ENCODE measurements at regions not wholly inside any gene's neighbourhood (a gene's known extent, or its start where the extent isn't known, plus 50 kb on each side); places are given as distances from the start of the nearest gene placed in this dataset.
"Not testable (repeated sequence)": the region's sequence is repeated elsewhere in the genome, so short reads cannot be mapped to it uniquely, and the experiment has no call there.

- DNase-seq (ENCODE audit: low spot score) = no peak
Observed at GRCh38 chr13:33662392-33662791, 155.6 kb upstream of the RFC3 start.

- no peak for DNase-seq (ENCODE audit: low spot score)
Observed at GRCh38 chr13:33665626-33666175, 152.2 kb upstream of the RFC3 start.

GRCh38 chr13:33671560-33671959, 146.4 kb upstream of the RFC3 start:
- DNase-seq (ENCODE audit: low spot score) = no peak

- DNase-seq (ENCODE audit: low spot score) = not testable (repeated sequence)
Observed at GRCh38 chr13:33672022-33672421, 145.9 kb upstream of the RFC3 start.

- DNase-seq (ENCODE audit: low spot score) = peak; percentile 63
Observed at GRCh38 chr13:33676045-33676989, 141.6 kb upstream of the RFC3 start.

DNA sequence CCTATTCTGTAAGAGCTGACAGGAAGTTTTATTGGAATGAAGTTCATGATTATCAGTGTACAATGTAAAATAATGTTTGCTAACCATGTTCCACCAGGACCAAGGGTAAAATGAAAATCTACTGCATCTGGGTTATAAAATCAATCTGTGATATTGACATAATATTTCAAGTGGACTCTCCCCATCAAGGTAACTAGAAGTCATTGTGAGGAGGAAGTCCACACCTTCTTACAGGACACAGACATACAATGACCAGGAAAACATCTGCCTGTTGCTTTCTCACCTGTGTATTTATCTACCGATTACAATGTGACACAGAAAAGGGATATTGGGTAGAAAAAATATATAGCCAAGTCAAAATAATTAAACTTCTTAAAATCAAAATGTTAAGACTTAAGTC, 140.7 kb upstream of the RFC3 start:
- DNase-seq (ENCODE audit: low spot score) = no peak

DNA sequence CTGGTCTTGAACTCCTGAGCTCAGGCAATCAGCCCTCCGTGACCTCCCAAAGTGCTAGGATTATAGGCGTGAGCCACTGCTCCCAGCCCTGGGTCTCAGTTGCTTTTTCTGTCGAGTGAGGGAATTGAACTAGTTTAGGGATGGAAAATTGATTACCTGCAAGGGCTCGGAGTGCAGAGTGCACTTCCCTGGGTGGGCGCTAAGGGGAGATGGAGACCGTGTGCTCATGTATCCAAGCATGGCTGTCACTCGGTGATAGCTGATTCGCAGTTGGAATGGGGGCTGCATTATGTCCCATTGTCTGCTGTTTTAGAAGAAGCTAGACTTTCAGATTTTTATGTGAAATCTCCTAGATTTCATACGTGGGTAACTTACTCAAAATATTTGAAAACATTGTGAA, 139.9 kb upstream of the RFC3 start:
- no peak for DNase-seq (ENCODE audit: low spot score)

DNA sequence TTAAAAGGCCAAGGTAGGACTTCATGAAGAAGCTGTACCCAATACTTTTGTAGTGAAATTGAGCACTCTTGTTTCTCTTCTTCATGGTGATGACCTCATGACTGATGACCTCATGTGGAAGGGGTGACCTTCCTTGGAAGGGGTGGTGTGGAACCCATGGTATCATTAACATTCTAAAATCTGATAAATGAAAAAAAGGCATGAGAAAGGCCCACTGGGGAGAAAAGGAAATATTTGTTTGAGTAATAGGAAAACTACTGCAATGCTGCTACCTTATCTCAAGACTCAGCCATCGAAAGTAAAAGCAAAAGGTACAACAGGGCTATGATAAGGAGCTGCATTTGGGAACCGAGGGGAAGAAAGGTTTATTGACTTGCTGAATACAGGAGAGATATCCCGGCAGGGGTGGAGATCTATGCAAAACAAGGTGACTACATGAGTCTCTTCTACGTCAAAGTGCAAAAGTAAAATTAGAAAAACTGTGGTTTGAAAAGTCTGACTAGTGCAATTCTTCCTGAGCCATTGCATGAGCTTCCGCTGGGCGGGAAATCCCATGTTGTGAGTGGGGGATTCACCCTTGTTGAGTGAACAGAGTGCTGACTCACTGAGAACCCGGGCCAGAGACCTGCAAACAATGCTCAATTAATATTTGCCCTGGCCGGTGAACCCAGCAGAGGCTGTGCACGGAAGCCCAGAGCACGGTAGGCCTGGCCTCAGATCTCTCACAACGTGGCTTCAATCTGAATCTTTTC, 138.9 kb upstream of the RFC3 start:
- DNase-seq (ENCODE audit: low spot score) = peak; percentile 53

GRCh38 chr13:33679658-33680012, 138.3 kb upstream of the RFC3 start:
- DNase-seq (ENCODE audit: low spot score) = no peak

GRCh38 chr13:33682020-33682564, 135.9 kb upstream of the RFC3 start:
- no peak for DNase-seq (ENCODE audit: low spot score)

- not testable (repeated sequence) for DNase-seq (ENCODE audit: low spot score)
Observed at GRCh38 chr13:33682646-33683045, 135.3 kb upstream of the RFC3 start.

DNA sequence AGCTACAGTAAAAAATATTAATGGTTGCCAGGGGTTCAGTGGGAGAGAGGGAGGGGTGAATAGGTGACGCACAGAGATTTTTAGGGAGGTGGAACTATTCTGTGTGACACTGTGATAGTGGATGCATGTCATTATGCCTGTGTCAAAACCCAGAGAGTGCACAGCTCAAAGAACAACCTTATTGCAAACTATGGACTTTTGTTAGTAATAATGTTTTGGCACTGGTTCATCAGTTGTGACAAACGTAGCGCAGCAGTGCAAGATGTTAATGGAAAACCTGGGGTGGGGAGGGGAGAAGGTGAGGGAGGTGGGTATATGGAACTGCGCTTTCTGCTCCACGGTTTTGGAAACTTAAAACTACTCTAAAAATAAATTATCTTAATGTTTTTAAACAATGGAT, 134.6 kb upstream of the RFC3 start:
- DNase-seq (ENCODE audit: low spot score) = no peak

GRCh38 chr13:33684874-33685273, 133.1 kb upstream of the RFC3 start:
- DNase-seq (ENCODE audit: low spot score) = no peak

- no peak for DNase-seq (ENCODE audit: low spot score)
Observed at GRCh38 chr13:33686772-33687480, 131.0 kb upstream of the RFC3 start.

DNA sequence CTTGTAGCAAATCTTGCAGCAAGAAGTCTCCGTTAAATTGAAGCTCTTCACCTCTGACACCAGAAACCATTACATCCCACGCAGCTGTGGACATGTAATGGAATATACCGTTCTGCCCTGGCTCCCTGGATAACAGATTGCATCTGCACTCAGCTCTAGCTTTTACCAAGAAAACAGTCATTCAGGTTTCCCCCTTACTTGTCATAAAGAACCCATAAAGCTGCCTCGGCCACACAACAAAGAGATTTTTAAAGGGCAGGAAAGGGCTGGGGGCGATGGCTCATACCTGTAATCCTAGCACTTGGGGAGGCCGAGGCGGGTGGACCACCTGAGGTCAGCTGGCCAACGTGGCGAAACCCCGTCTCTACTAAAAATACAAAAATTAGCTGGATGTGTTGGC, 127.6 kb upstream of the RFC3 start:
- no peak for DNase-seq (ENCODE audit: low spot score)

DNA sequence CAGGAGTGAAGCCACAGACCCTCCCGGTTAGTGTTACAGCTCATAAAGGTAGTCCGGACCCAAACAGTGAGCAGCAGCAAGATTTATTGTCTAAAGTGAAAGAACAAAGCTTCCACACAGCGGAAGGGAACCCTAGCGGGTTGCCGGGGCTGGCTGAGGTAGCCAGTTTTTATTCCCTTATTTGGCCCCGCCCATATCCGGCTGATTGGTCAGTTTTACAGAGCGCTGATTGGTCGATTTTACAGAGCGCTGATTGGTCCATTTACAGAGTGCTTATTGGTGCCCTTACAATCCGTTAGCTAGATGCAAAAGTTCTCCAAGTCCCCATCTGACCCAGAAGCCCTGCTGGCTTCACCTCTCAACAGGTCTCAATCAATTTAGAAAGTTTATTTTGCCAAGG, 126.0 kb upstream of the RFC3 start:
- DNase-seq (ENCODE audit: low spot score) = no peak

DNA sequence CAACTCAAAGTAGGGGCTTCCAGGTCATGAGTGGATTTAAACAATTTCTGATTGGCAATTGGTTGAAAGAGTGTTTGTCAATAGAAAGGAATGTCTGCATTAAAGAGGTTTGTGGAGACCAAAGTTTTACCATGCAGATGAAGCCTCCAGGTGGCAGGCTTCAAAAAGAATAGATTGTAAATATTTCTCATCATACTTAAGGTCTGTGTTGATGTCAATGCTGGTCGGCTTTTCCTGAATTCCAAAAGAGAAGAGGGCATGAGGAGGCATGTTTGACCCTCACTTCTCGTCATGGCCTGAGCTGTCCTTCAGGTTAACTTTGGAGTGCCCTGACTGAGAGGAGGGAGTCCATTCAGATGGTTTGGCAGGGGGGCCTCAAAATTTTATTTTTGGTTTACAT, 125.4 kb upstream of the RFC3 start:
- no peak for DNase-seq (ENCODE audit: low spot score)

- DNase-seq (ENCODE audit: low spot score) = no peak
Observed at GRCh38 chr13:33694546-33694945, 123.4 kb upstream of the RFC3 start.

DNA sequence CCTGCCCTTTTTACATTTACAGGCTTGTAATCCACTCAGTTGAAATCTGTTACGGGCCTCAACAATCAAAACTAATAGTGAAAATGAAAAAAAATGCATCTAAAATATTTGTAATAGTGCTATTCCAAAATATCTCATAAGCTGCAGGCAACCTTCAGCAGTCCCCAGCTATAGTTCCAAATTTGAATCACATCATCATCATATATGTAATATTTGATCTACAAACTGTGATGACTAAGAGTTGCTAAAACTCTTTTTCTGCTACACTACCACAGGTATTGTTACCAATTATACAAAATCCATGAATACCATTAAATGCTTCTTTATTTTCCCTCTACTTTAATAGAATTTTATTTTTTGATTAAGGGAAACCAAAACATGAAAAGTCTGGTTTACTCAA, 121.4 kb upstream of the RFC3 start:
- DNase-seq (ENCODE audit: low spot score) = no peak

GRCh38 chr13:33697926-33698325, 120.0 kb upstream of the RFC3 start:
- no peak for DNase-seq (ENCODE audit: low spot score)

DNA sequence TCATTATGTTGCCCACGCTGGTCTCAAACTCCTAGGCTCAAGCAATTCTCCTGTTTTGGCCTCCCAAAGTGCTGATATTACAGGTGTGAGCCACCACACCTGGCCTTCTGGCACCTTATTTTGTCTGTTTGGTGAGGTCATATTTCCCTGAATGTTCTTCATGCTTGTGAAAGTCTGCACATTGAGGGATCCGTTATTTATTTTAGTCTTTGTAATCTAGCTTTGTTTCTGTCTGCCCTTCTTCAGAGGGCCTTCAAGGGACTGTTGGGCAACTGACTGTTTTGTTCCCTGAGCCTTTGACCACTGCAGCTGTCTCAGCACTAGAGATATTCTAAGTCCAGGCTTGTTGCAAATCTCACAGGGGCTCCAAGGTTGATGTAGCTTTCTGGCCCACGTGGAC, 110.5 kb upstream of the RFC3 start:
- no peak for DNase-seq (ENCODE audit: low spot score)

DNA sequence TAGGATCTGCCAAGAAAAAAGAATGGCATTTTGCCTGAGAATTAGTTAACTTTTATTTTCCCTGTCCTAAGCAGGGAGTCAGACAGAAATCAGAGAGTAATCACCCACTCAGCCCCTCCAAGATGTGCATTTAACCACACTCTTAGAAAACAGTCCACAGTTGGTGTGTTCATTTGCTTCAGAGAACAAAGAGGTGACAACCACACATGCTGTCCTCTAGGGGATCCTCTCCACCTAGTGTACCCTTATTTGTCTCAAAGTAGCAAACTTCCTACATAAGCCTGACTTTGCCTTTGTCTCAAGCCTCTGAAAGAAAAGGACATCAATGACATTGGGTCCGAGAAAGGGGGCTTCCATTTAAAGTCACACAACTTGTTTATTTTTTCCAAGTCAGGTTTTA, 107.0 kb upstream of the RFC3 start:
- no peak for DNase-seq (ENCODE audit: low spot score)
